GM19025 (cell line): ENCODE measurements at regions not wholly inside any gene's neighbourhood (a gene's known extent, or its start where the extent isn't known, plus 50 kb on each side); places are given as distances from the start of the nearest gene placed in this dataset.

Experiments used
- ATAC-seq: cut with Tn5 transposase; IDR thresholded peaks from one replicate; pipeline ENCODE4 v1.9.1; 2021; ENCODE audit warnings: mild to moderate bottlenecking, low read depth, moderate library complexity; ENCODE audit not compliant: unreplicated experiment

DNA sequence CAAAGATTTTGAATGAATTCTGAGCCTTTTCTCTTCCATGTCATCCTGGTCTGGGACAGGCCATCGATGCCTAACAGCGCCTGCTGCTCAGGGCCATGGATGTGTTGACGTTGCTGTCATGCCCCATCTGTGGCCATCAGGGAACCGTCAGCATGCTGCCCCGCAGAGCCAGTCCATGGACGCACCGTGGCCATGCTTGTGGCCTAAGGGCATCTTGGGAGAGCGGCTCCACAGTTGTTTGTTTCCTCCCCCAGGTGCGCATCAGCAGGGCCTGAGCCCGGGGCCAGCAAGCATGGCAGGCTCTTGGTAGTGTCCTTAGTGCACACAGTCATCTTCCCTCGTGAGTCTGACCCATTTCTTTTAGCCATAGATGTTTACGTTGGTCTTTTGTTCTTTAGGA lies 142.7 kb downstream of the VAPA start:
- no peak for ATAC-seq

GRCh38 chr18:10057401-10057893 lies 143.6 kb downstream of the VAPA start:
- no peak for ATAC-seq

- ATAC-seq: no peak
These were observed 144.3 kb downstream of the VAPA start for GRCh38 chr18:10057894-10058791.

GRCh38 chr18:10059610-10060468 lies 146.0 kb downstream of the VAPA start:
- ATAC-seq: no peak

DNA sequence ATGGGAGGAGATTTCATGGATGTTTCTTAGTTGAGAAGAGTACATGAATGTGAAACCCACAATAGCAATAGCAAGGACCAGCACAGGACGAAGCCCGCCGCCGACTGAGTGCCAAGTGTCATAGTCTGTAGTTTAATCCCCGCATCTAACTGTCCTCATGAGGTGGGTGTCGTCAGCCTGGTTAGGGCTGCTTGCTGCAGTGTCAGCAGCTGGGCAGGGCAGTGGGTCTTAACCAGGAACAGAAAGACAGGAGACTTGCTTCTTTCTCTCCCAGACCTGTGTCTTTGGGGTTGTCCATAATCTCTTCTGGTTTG lies 146.6 kb downstream of the VAPA start:
- ATAC-seq: no peak

GRCh38 chr18:10060841-10061240 lies 147.0 kb downstream of the VAPA start:
- no peak for ATAC-seq

DNA sequence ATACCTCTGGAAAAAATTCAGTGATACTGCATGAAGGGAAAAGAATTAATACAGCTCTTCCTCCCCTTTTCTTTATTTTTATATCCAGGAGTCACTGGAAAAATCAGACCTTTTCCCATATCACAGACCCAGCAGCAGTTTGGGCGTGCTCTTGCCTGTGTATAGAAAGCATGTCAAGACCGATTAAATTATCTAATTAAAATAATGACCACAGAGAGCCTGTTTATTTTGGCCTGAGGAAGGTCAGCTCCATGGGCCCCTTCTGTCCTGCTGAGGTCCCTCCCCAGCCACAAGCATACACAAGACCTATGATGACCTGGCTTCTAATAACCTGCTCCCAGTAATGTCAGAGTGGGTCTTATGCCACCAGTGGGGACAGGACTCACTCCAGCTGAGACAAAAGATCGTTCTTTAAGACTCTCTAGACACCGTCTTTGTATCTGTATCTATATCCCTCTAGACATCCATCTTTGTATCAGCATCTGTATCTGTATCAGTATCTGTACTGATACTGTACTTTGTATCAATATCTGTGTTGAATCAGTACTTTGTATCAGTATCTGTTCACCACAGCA lies 147.8 kb downstream of the VAPA start:
- no peak for ATAC-seq

- ATAC-seq: no peak
These were observed 148.8 kb downstream of the VAPA start for GRCh38 chr18:10062302-10063300.

GRCh38 chr18:10063489-10063888 lies 149.7 kb downstream of the VAPA start:
- no peak for ATAC-seq

DNA sequence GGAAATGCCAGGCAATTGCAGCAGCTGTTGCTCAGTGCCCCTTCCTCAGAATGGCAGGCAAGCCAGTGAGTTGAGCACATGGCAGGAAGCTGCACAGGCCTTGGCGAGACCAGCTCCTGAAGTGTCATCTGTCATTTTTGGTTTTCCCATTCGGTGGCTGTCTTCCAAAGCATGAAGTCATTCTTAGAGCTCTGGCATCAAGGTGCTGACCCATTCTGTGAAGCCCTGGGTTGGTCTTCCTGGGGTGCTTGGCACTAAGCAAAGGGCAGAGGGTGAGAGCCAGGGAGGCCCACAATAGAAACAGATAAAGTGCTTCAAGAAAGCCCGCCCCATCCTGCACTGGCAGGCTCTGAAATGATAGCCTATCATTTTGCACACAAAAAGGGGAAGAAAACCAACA lies 150.5 kb downstream of the VAPA start:
- ATAC-seq: no peak

DNA sequence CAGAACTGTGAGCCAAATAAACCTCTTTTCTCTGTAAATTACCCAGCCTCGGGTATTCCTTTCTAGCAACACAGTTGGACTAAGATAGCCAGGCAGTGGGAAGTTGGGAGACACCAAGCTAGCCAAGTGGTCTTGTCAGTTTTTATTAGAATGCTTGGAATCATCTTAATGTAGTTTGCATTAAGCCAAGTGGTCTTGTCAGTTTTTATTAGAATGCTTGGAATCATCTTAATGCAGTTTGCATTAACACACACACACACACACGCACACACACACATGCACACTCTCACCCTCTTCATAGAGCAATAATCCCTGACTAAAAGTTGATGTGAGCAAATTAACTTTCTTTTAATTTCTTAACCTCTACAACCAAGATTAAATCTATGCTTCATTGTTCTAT lies 151.5 kb downstream of the VAPA start:
- ATAC-seq: no peak

DNA sequence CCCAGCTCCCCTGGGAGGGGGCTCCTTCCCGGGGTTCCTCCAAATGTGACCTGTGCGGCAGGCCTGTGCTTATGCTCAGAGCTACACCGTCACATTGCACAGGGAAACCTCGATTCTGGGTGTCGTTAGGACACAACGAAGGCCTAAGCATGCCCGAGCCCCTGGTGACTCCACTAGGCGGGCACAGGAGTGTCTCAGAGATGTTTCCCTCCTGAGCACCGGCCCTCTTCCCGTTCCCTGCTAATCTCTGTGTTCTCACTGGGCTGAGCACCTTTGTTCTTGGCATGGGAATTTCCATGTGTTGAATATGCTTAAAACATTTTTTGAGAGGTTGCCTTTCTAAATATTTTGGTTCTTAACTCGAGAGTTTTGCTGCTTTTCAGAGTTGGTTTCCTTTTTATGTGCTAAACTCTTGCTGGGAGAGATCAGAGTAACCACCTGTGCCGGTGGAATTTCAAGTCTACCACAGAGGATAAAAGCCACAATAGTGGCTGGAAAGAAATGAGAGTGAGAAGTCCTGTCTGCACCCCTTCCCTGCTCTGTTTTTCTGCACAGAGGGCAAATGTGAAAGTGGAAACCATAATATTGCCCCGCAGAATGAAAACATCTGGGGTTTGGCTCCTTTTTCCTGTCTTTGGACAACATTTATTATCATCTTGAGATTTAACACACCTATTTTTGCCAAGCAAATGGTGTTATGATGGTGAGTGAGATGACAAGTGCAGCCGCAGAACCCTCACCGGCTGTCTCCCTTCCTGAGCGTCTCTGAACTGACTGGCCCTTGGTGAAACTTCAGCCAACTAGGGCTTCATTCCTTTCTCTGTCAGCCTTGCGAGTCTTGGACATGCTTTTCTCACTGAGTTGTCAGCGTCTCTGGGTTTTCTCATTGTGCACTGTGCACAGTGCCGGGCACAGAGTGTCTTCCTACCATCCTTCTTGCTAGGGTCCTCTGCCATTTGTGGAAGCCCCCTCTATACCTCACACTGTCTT lies 154.1 kb downstream of the VAPA start:
- ATAC-seq: no peak

GRCh38 chr18:10068766-10069567 lies 155.2 kb downstream of the VAPA start:
- ATAC-seq: no peak

- ATAC-seq: no peak
These were observed 156.8 kb downstream of the VAPA start for GRCh38 chr18:10070561-10071000.

DNA sequence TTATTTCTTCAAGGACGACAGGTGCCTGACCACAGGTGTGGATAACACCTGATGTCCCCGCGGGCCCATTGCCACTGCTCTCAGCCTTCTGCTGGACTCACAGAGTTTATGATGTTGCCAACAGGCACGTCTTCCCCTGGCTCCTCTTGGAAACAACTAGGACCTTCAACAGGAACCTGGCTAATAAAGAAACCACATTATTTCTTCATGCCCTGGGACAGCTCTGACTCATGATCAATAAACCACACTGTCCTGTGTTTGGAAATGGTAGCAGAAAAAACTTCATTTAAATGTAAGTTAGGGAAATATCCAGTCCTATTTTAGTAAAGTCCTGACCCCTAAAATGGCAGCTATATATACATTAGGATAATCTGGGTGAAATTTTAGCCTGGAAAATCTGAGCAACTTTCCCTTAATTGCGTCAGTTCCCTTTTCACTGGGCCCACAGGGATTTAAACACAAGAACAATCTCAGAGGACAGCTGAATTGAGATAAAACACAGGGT lies 158.9 kb downstream of the VAPA start:
- no peak for ATAC-seq

GRCh38 chr18:10074110-10074509 lies 160.3 kb downstream of the VAPA start:
- ATAC-seq: no peak

DNA sequence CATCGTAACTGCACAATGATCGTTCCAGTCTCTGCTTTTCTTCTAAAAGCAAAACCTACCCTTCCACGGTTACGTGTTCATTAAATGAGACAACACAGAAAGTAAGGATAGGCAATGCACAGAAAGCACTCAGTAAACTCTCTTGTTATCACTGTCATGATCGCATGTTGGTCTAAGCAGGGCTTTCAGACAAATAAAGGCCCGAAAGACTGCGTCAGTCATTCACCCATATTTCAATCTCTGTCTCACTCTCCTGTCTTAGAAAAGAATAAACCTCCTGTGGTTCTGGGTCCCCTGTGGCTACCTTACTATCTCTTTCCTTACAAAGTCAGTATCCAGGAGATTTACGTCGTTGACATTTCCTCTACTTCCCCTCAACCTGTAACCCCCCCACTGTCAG lies 160.9 kb downstream of the VAPA start:
- ATAC-seq: no peak
